Muscle layer of duodenum (tissue), 2 donors: ENCODE measurements at regions not wholly inside any gene's neighbourhood (a gene's known extent, or its start where the extent isn't known, plus 50 kb on each side); places are given as distances from the start of the nearest gene placed in this dataset.

Source experiments
- H3K27ac ChIP-seq: one replicate; pipeline ENCODE4 v1.7.0; 2013; ENCODE audit warnings: mild to moderate bottlenecking, low read length
- H3K27me3 ChIP-seq: one replicate; pipeline ENCODE4 v1.7.0; 2013; ENCODE audit warnings: low read depth, mild to moderate bottlenecking, control low read depth, low read length
- H3K36me3 ChIP-seq, 2 donors: one replicate each; pipeline ENCODE4 v1.7.0; 2013; ENCODE audit warnings: low read length in 2 of 2, control low read depth in 1 of 2, mild to moderate bottlenecking in 1 of 2; ENCODE audit not compliant: insufficient read depth in 2 of 2, control insufficient read depth in 1 of 2
- H3K4me1 ChIP-seq, 2 donors: one replicate each; pipeline ENCODE4 v1.7.0; 2013; ENCODE audit warnings: low read length in 2 of 2, mild to moderate bottlenecking in 2 of 2, control low read depth in 1 of 2, moderate library complexity in 1 of 2; ENCODE audit not compliant: insufficient read depth in 2 of 2, control insufficient read depth in 1 of 2
- H3K4me3 ChIP-seq, 2 donors: one replicate each; pipeline ENCODE4 v1.7.0; 2013; ENCODE audit warnings: low read length in 2 of 2, low read depth in 1 of 2, mild to moderate bottlenecking in 1 of 2
- H3K9me3 ChIP-seq, 2 donors: one replicate each; pipeline ENCODE4 v1.7.0; 2013; ENCODE audit warnings: low read length in 2 of 2, control low read depth in 1 of 2, mild to moderate bottlenecking in 1 of 2; ENCODE audit not compliant: control insufficient read depth in 1 of 2
- donor health status: healthy.

DNA sequence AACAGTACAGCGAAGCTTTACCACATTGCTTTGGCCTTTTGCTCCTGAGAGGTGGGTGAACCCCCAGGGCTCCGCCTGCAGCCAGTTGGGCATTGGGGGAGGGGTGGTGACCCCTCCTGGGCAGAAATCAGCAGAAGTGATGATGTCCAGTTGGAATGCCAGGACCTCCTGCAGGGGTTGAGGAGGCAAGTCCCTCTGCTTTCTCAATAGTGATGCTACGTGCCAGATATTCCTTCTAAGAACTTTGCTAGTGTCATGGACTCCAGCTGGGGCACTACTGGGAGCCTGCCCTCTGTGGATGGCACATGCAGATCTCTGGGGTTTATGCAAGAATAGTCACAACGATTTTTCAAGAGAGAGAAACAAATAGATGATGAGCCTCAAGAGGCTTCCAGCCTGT, 95.6 kb downstream of the NDFIP1 start:
- no peaks in the 10 kb centered on the region for H3K36me3 ChIP-seq
- no peaks in the 10 kb centered on the region for H3K27me3 ChIP-seq
- H3K27ac ChIP-seq, result no peak overlapping the region
- H3K4me3 ChIP-seq, result no peak overlapping the region
- H3K4me1 ChIP-seq, result no peaks in the 10 kb centered on the region
- H3K9me3 ChIP-seq, result no peaks in the 10 kb centered on the region
